ENCODE measurements at regions not wholly inside any gene's neighbourhood (a gene's known extent, or its start where the extent isn't known, plus 50 kb on each side); places are given as distances from the start of the nearest gene placed in this dataset.
A peak's percentile ranks its signal among the peaks of the same experiment; 100 is the strongest.

DNA sequence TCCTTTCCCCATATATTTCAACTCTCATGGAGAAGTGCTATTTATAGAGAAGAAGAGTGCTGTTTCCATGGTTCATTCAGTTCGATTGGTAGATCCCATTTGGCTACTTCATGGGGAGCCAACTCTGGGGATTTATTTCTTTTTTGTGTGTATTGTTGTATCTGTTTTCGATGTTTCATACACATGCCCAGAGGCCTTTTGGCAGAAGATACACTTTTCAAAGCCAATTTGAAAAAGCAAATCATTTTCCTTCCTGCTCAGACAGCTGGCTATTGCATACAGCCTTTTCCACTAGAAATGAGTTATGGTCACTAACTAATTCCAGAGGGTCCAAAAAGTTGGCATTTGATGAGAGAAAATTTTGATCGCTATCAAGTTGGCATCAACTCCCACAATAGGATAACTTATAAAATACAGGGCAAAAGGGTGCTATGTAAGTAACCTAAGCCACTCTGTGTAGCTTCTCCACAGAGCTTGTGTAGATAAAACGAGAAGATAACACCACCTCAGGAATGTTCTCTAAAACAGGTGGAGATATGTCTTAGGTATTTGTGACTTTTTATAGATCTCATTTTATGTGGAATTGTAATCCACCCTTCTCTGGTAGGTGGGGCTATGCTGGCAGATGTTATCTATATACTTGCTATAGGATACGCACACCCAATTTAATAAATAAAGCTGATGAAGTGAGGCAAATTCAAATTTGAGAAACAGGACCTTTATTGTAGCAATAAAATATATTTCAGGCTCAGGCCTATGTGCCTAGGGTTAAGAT is 798.5 kb downstream of the SATB2 start:
- H3K4me3 ChIP-seq (ENCODE audit: low read length) = no peak overlapping the region
- TF ChIP-seq, protein P1, sequence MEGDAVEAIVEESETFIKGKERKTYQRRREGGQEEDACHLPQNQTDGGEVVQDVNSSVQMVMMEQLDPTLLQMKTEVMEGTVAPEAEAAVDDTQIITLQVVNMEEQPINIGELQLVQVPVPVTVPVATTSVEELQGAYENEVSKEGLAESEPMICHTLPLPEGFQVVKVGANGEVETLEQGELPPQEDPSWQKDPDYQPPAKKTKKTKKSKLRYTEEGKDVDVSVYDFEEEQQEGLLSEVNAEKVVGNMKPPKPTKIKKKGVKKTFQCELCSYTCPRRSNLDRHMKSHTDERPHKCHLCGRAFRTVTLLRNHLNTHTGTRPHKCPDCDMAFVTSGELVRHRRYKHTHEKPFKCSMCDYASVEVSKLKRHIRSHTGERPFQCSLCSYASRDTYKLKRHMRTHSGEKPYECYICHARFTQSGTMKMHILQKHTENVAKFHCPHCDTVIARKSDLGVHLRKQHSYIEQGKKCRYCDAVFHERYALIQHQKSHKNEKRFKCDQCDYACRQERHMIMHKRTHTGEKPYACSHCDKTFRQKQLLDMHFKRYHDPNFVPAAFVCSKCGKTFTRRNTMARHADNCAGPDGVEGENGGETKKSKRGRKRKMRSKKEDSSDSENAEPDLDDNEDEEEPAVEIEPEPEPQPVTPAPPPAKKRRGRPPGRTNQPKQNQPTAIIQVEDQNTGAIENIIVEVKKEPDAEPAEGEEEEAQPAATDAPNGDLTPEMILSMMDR (conservative IDR thresholded peaks at IDR 0.05; ENCODE audit: low read depth, low read length) = no peak
- no peak for DNase-seq (ENCODE audit: low read depth)

DNA sequence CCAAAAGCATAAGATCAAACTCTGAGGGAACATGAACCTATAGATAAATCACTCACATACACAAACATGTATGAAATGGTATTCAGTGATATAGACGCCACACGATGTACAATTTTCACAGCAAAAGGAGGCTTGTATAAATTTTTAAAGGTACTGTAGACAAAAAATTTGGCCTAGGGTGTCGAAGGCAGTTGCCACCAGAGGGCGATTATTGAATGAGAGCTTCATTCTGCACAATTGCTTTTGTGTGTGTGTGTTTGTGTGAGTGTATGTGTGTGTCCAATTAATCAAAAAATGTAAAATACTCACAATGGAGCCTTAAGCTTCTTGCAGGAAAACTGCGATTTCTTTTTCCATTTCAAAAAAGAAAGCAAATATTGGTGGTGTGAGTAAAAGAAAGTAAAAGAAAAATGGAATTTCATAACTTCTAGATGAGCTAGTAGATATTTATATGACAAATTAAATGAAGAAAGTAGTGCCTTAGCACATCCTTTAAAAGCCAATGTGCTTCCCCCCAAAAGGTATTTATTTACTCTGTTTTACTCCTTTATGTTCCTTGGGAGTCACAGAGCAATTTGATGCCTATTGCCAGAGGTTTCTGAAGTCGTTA is 800.1 kb downstream of the SATB2 start:
- TF ChIP-seq, protein P1 (conservative IDR thresholded peaks at IDR 0.05; ENCODE audit: low read depth, low read length) = peak; percentile 75
- no peak for DNase-seq (ENCODE audit: low read depth)

DNA sequence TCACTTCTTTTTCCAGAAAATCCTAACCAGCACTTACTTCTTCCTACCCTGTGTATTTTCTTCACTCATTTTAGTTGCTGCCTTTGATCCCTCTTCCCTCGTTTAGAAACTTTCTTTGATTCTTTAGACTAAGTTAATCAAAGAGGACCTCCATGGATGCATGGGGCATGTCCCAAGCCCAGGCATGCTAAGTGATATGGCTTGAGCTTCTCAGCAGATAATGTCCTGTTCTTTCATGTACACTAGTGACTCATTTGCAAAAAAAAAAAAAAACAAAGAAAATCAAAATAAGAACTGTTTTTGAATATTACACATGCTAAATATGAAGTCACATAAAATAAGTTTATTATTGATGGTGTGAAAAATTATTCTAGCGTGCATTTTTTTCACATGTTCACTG is 800.9 kb downstream of the SATB2 start:
- no peak for DNase-seq (ENCODE audit: low read depth)
- TF ChIP-seq, protein P1 (conservative IDR thresholded peaks at IDR 0.05; ENCODE audit: low read depth, low read length) = no peak
- H3K4me3 ChIP-seq (ENCODE audit: low read length) = no peak overlapping the region

More for the DNA sequence above, 800.1 kb downstream of the SATB2 start:
- no peak overlapping the region for H3K4me3 ChIP-seq (ENCODE audit: low read length)

DNA sequence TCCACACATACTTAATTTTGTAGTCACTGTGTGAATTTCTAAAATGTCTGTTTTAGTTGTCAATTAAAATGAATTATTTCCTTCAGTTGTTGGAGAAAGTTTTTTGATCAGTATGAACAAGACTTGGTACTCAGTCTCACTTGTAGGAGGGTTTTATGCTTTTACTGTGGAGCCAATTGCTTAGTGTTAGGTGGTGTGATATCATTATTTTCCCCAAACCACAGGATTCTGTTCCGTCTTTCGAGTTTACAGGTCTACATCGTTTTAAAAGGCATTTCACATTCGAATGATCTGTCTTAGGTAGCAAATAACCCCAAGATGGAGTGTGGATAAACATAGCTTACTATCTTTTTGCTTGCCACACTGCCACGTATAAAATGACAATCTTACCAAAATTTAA is 803.1 kb downstream of the SATB2 start:
- TF ChIP-seq, protein P1 (conservative IDR thresholded peaks at IDR 0.05; ENCODE audit: low read depth, low read length) = no peak

DNA sequence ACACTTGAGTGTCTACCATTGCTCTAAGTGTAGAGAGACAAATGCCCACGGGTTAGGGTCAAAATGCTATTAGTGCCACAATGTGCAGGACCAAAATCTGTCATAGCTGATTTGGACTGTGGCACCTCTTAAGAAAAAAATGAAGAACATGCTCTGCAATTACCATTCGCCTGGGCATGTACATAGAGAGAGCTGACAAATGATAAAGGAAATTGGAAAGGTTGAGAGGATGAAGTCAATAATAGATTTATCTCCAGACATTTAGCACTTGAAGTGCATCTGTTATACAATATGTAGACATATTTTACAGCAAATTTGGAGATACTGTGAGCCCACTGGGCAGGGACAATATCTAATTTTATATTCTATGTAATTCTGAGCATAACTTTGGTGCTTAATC is 804.4 kb downstream of the SATB2 start:
- DNase-seq (ENCODE audit: low read depth) = no peak
- H3K4me3 ChIP-seq (ENCODE audit: low read length) = no peak overlapping the region
- TF ChIP-seq, protein P1 (conservative IDR thresholded peaks at IDR 0.05; ENCODE audit: low read depth, low read length) = no peak

More for the DNA sequence above, 803.1 kb downstream of the SATB2 start:
- no peak for DNase-seq (ENCODE audit: low read depth)
- H3K4me3 ChIP-seq (ENCODE audit: low read length) = no peak overlapping the region

DNA sequence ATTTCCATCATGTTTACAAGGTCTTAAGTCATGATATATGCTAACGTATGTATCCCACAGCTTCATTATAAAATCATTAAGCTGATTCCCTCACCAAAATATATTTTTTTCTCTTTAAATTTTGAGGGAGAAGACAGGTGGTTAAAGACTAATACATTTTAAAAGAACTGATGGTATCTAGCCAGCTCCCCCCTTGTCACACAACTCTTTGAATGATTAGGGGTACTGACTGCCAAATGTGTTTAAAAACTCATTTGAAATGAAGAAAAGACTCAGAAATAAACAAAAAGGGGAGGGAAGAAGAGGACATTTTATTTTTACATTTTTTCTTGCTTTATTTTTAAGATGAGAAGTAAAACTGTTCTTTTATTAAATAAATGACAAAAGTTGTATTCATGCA is 805.3 kb downstream of the SATB2 start:
- TF ChIP-seq, protein P1 (conservative IDR thresholded peaks at IDR 0.05; ENCODE audit: low read depth, low read length) = no peak
- no peak for DNase-seq (ENCODE audit: low read depth)
- H3K4me3 ChIP-seq (ENCODE audit: low read length) = no peak overlapping the region

DNA sequence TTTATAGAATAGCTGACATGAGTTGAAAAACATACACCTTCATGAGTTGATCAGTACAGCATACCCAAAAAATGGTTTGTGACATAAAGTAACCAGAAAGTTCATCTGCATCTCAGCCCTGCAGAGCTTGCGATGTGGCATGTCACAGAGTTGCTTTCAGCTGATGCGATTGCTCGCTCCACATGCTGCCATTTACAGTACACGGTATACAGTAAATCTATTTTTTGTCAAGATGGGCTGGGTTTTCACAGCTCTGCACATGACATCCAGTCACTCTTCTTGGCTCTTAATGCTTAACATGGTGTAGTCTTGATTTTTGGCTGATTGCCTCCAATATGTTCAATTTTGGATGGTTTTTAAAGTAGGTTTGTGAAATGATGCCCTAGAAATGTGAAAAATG is 811.9 kb downstream of the SATB2 start:
- TF ChIP-seq, protein P1 (conservative IDR thresholded peaks at IDR 0.05; ENCODE audit: low read depth, low read length) = no peak
- no peak for DNase-seq (ENCODE audit: low read depth)
- H3K4me3 ChIP-seq (ENCODE audit: low read length) = no peak overlapping the region

Data from retinal pigment epithelial cell (primary cell).